ENCODE measurements at regions not wholly inside any gene's neighbourhood (a gene's known extent, or its start where the extent isn't known, plus 50 kb on each side); places are given as distances from the start of the nearest gene placed in this dataset.

- no peaks in the 10 kb centered on the region for H3K4me1 ChIP-seq (ENCODE audit: control insufficient read depth in 2 of 2, insufficient read depth in 2 of 2, low read length in 2 of 2)
- no peak overlapping the region for H3K27ac ChIP-seq (ENCODE audit: low read depth in 1 of 2, low read length in 1 of 2)
- no peak overlapping the region for H3K4me3 ChIP-seq (ENCODE audit: low read length in 2 of 2)
- H3K36me3 ChIP-seq (ENCODE audit: control insufficient read depth in 2 of 2, insufficient read depth in 2 of 2, low read length in 1 of 2) = no peaks in the 10 kb centered on the region
- no peaks in the 10 kb centered on the region for H3K27me3 ChIP-seq (ENCODE audit: control insufficient read depth in 2 of 2, insufficient read depth in 1 of 2, low read length in 1 of 2)
- WGBS = 96% methylated on average over 2 of the region's 2 CpGs
- no peaks in the 10 kb centered on the region for H3K9me3 ChIP-seq (ENCODE audit: control insufficient read depth in 2 of 2, insufficient read depth in 1 of 2, low read length in 1 of 2)
- DNase-seq (ENCODE audit: low read depth in 6 of 9, low spot score in 9 of 9) = no peak
These were observed 90.5 kb upstream of the POM121L12 start for GRCh38 chr7:52944921-52945320.

DNA sequence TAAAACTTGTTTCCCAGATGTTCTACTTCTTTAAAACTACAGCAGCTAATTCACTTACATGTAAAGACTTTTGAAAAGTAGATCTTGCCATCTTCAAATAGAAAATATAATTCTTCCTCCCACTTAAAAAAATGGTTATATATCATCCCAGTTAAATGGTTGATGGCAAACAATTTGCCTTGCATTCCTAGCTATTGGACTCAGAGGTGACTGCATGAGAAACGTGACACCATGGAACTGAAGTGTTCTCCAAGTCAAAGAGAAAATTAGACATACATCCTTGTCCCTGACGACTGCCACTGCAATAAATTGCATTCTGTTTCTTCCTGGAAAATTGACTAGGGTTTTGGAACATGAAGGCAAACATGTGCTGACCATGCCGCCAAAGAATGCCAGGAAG lies 95.0 kb upstream of the POM121L12 start:
- DNase-seq (ENCODE audit: low read depth in 6 of 9, low spot score in 9 of 9) = no peak
- H3K27me3 ChIP-seq (ENCODE audit: control insufficient read depth in 2 of 2, insufficient read depth in 1 of 2, low read length in 1 of 2) = no peaks in the 10 kb centered on the region
- 77% methylated on average over 3 of the region's 3 CpGs for WGBS
- no peaks in the 10 kb centered on the region for H3K36me3 ChIP-seq (ENCODE audit: control insufficient read depth in 2 of 2, insufficient read depth in 2 of 2, low read length in 1 of 2)
- H3K4me3 ChIP-seq (ENCODE audit: low read length in 2 of 2) = no peak overlapping the region
- H3K9me3 ChIP-seq (ENCODE audit: control insufficient read depth in 2 of 2, insufficient read depth in 1 of 2, low read length in 1 of 2) = no peaks in the 10 kb centered on the region
- no peaks in the 10 kb centered on the region for H3K4me1 ChIP-seq (ENCODE audit: control insufficient read depth in 2 of 2, insufficient read depth in 2 of 2, low read length in 2 of 2)
- H3K27ac ChIP-seq (ENCODE audit: low read depth in 1 of 2, low read length in 1 of 2) = no peak overlapping the region

- H3K4me1 ChIP-seq (ENCODE audit: control insufficient read depth in 2 of 2, insufficient read depth in 2 of 2, low read length in 2 of 2) = no peaks in the 10 kb centered on the region
- no peaks in the 10 kb centered on the region for H3K27me3 ChIP-seq (ENCODE audit: control insufficient read depth in 2 of 2, insufficient read depth in 1 of 2, low read length in 1 of 2)
- no peak overlapping the region for H3K27ac ChIP-seq (ENCODE audit: low read depth in 1 of 2, low read length in 1 of 2)
- DNase-seq (ENCODE audit: low read depth in 6 of 9, low spot score in 9 of 9) = no peak
- peaks cover 0 to 3% of the 10 kb centered on the region in 2 donors for H3K9me3 ChIP-seq (ENCODE audit: control insufficient read depth in 2 of 2, insufficient read depth in 1 of 2, low read length in 1 of 2)
- H3K36me3 ChIP-seq (ENCODE audit: control insufficient read depth in 2 of 2, insufficient read depth in 2 of 2, low read length in 1 of 2) = no peaks in the 10 kb centered on the region
- no peak overlapping the region for H3K4me3 ChIP-seq (ENCODE audit: low read length in 2 of 2)
These were observed 96.8 kb upstream of the POM121L12 start for GRCh38 chr7:52938455-52939133.

DNA sequence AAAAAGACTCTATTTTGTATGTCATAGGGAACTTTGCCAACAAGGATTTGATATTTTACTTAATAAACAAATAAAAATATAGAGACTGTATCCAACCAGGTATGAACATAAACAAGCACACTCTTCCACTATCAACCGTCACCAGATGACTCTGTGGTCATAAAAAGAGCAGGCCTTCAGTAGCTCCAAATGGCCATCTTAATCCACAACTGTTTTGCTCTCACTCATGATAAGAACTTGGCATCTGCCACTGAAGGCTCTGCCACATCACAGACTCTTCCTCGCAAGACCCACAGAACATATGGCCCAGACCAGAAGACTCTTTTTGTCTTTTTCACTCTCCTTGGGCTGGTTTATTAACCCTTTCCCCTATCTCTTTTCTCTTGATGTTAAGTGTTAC lies 98.7 kb upstream of the POM121L12 start:
- no peaks in the 10 kb centered on the region for H3K27me3 ChIP-seq (ENCODE audit: control insufficient read depth in 2 of 2, insufficient read depth in 1 of 2, low read length in 1 of 2)
- no peaks in the 10 kb centered on the region for H3K4me1 ChIP-seq (ENCODE audit: control insufficient read depth in 2 of 2, insufficient read depth in 2 of 2, low read length in 2 of 2)
- H3K36me3 ChIP-seq (ENCODE audit: control insufficient read depth in 2 of 2, insufficient read depth in 2 of 2, low read length in 1 of 2) = no peaks in the 10 kb centered on the region
- H3K4me3 ChIP-seq (ENCODE audit: low read length in 2 of 2) = no peak overlapping the region
- H3K9me3 ChIP-seq (ENCODE audit: control insufficient read depth in 2 of 2, insufficient read depth in 1 of 2, low read length in 1 of 2) = peaks cover 0 to 3% of the 10 kb centered on the region in 2 donors
- WGBS = 43% methylated on average over 2 of the region's 2 CpGs
- DNase-seq (ENCODE audit: low read depth in 6 of 9, low spot score in 9 of 9) = no peak
- no peak overlapping the region for H3K27ac ChIP-seq (ENCODE audit: low read depth in 1 of 2, low read length in 1 of 2)

GRCh38 chr7:52928591-52928990 lies 106.8 kb upstream of the POM121L12 start:
- Histone ChIP-seq H3K36me3 (ENCODE audit: control insufficient read depth in 2 of 2, insufficient read depth in 2 of 2, low read length in 1 of 2) (no peaks in the 10 kb centered on the region), H3K27ac (ENCODE audit: low read depth in 1 of 2, low read length in 1 of 2) (no peak overlapping the region), H3K4me3 (ENCODE audit: low read length in 2 of 2) (no peak overlapping the region), H3K27me3 (ENCODE audit: control insufficient read depth in 2 of 2, insufficient read depth in 1 of 2, low read length in 1 of 2) (no peaks in the 10 kb centered on the region), H3K4me1 (ENCODE audit: control insufficient read depth in 2 of 2, insufficient read depth in 2 of 2, low read length in 2 of 2) (no peaks in the 10 kb centered on the region), H3K9me3 (ENCODE audit: control insufficient read depth in 2 of 2, insufficient read depth in 1 of 2, low read length in 1 of 2) (peaks cover 0 to 5% of the 10 kb centered on the region in 2 donors)
- WGBS = 91% methylated on average over 3 of the region's 3 CpGs
- DNase-seq (ENCODE audit: low read depth in 6 of 9, low spot score in 9 of 9) = no peak

- WGBS = 92% methylated on average over 5 of the region's 5 CpGs
- no peak overlapping the region for H3K4me3 ChIP-seq (ENCODE audit: low read length in 2 of 2)
- H3K36me3 ChIP-seq (ENCODE audit: control insufficient read depth in 2 of 2, insufficient read depth in 2 of 2, low read length in 1 of 2) = no peaks in the 10 kb centered on the region
- no peak for DNase-seq (ENCODE audit: low read depth in 6 of 9, low spot score in 9 of 9)
- no peak overlapping the region for H3K27ac ChIP-seq (ENCODE audit: low read depth in 1 of 2, low read length in 1 of 2)
- no peaks in the 10 kb centered on the region for H3K4me1 ChIP-seq (ENCODE audit: control insufficient read depth in 2 of 2, insufficient read depth in 2 of 2, low read length in 2 of 2)
- no peaks in the 10 kb centered on the region for H3K27me3 ChIP-seq (ENCODE audit: control insufficient read depth in 2 of 2, insufficient read depth in 1 of 2, low read length in 1 of 2)
- peaks cover 0 to 5% of the 10 kb centered on the region in 2 donors for H3K9me3 ChIP-seq (ENCODE audit: control insufficient read depth in 2 of 2, insufficient read depth in 1 of 2, low read length in 1 of 2)
These were observed 110.1 kb upstream of the POM121L12 start for GRCh38 chr7:52925332-52925731.

GRCh38 chr7:52920977-52921376 lies 114.5 kb upstream of the POM121L12 start:
- Histone ChIP-seq H3K36me3 (ENCODE audit: control insufficient read depth in 2 of 2, insufficient read depth in 2 of 2, low read length in 1 of 2) (no peaks in the 10 kb centered on the region), H3K4me3 (ENCODE audit: low read length in 2 of 2) (no peak overlapping the region), H3K9me3 (ENCODE audit: control insufficient read depth in 2 of 2, insufficient read depth in 1 of 2, low read length in 1 of 2) (peaks cover 0 to 5% of the 10 kb centered on the region in 2 donors), H3K4me1 (ENCODE audit: control insufficient read depth in 2 of 2, insufficient read depth in 2 of 2, low read length in 2 of 2) (no peaks in the 10 kb centered on the region), H3K27me3 (ENCODE audit: control insufficient read depth in 2 of 2, insufficient read depth in 1 of 2, low read length in 1 of 2) (no peaks in the 10 kb centered on the region), H3K27ac (ENCODE audit: low read depth in 1 of 2, low read length in 1 of 2) (no peak overlapping the region)
- DNase-seq (ENCODE audit: low read depth in 6 of 9, low spot score in 9 of 9) = no peak
- WGBS = 67% methylated on average over 3 of the region's 3 CpGs

GRCh38 chr7:52917982-52918578 lies 117.4 kb upstream of the POM121L12 start:
- no peak overlapping the region for H3K4me3 ChIP-seq (ENCODE audit: low read length in 2 of 2)
- H3K9me3 ChIP-seq (ENCODE audit: control insufficient read depth in 2 of 2, insufficient read depth in 1 of 2, low read length in 1 of 2) = no peaks in the 10 kb centered on the region
- 61% methylated on average over 7 of the region's 7 CpGs for WGBS
- no peaks in the 10 kb centered on the region for H3K27me3 ChIP-seq (ENCODE audit: control insufficient read depth in 2 of 2, insufficient read depth in 1 of 2, low read length in 1 of 2)
- no peak for DNase-seq (ENCODE audit: low read depth in 6 of 9, low spot score in 9 of 9)
- no peaks in the 10 kb centered on the region for H3K36me3 ChIP-seq (ENCODE audit: control insufficient read depth in 2 of 2, insufficient read depth in 2 of 2, low read length in 1 of 2)
- no peak overlapping the region for H3K27ac ChIP-seq (ENCODE audit: low read depth in 1 of 2, low read length in 1 of 2)
- no peaks in the 10 kb centered on the region for H3K4me1 ChIP-seq (ENCODE audit: control insufficient read depth in 2 of 2, insufficient read depth in 2 of 2, low read length in 2 of 2)

GRCh38 chr7:52911795-52912194 lies 123.6 kb upstream of the POM121L12 start:
- H3K9me3 ChIP-seq (ENCODE audit: control insufficient read depth in 2 of 2, insufficient read depth in 1 of 2, low read length in 1 of 2) = peaks cover 2 to 12% of the 10 kb centered on the region in 2 donors
- WGBS = 94% methylated on average over 10 of the region's 10 CpGs
- no peaks in the 10 kb centered on the region for H3K27me3 ChIP-seq (ENCODE audit: control insufficient read depth in 2 of 2, insufficient read depth in 1 of 2, low read length in 1 of 2)
- no peaks in the 10 kb centered on the region for H3K36me3 ChIP-seq (ENCODE audit: control insufficient read depth in 2 of 2, insufficient read depth in 2 of 2, low read length in 1 of 2)
- DNase-seq (ENCODE audit: low read depth in 6 of 9, low spot score in 9 of 9) = no peak
- no peak overlapping the region for H3K27ac ChIP-seq (ENCODE audit: low read depth in 1 of 2, low read length in 1 of 2)
- no peaks in the 10 kb centered on the region for H3K4me1 ChIP-seq (ENCODE audit: control insufficient read depth in 2 of 2, insufficient read depth in 2 of 2, low read length in 2 of 2)
- H3K4me3 ChIP-seq (ENCODE audit: low read length in 2 of 2) = no peak overlapping the region

All from thymus (tissue), 11 donors.